ENCODE measurements at regions not wholly inside any gene's neighbourhood (a gene's known extent, or its start where the extent isn't known, plus 50 kb on each side); places are given as distances from the start of the nearest gene placed in this dataset.

DNA sequence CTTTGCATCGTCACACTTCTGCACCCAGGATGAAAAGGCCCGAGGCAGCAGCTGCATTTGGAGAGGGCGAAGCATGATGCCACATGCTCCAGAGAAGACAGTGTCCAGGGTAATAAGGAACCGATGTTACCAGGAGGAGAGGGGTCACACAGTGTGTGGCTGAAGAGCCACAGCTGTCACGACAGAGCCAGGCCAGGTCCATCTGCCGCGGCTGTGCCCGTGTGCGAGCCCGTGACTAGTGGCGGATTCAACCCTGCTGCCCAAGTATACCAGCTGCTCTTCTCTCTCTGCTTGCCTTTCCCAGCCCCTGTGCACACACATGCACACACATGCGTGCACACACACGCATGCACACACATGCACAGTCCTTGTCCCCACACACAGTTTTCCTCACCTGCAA lies 1432.5 kb downstream of the BRD1 start:
- TF ChIP-seq POLR2A (IDR thresholded peaks at IDR 0.05), result no peak
- TF ChIP-seq, protein P1, sequence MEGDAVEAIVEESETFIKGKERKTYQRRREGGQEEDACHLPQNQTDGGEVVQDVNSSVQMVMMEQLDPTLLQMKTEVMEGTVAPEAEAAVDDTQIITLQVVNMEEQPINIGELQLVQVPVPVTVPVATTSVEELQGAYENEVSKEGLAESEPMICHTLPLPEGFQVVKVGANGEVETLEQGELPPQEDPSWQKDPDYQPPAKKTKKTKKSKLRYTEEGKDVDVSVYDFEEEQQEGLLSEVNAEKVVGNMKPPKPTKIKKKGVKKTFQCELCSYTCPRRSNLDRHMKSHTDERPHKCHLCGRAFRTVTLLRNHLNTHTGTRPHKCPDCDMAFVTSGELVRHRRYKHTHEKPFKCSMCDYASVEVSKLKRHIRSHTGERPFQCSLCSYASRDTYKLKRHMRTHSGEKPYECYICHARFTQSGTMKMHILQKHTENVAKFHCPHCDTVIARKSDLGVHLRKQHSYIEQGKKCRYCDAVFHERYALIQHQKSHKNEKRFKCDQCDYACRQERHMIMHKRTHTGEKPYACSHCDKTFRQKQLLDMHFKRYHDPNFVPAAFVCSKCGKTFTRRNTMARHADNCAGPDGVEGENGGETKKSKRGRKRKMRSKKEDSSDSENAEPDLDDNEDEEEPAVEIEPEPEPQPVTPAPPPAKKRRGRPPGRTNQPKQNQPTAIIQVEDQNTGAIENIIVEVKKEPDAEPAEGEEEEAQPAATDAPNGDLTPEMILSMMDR (IDR thresholded peaks at IDR 0.05), result no peak
- Histone ChIP-seq H3K27me3 (peaks cover 0 to 17% (median 4%) of the 10 kb centered on the region in 9 donors), H3K27ac (no peak overlapping the region), H3K4me1 (no peaks in the 10 kb centered on the region), H3K9me3 (no peaks in the 10 kb centered on the region), H3K36me3 (no peaks in the 10 kb centered on the region), H3K4me3 (no peak overlapping the region)
- intact Hi-C loops (cut with DNase I), result no loop called here
- 67 to 85% (median 82%) methylated on average over 13 of the region's 13 CpGs for WGBS, 4 donors
- DNase-seq, result no peak
- no peak for ATAC-seq

DNA sequence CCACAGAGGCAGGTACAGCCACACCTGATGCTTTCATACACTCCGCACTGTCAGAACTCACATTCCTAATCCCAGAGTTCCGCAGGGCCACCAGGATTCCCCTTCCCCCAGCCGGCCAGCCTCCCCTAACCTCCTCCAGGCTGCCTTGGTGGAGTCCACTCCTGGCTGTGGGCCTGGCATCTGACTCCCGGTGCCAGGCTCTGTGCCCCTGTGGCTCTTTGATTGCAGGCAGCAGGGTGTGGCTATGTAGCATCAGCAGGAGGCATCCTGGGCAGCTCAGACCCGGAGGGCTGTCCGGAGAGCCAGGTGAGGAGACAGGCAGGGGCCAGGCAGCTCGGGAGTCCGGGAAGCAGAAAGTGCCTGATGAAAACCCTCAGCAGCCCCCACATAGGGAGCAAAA lies 1432.9 kb downstream of the BRD1 start:
- TF ChIP-seq POLR2A (IDR thresholded peaks at IDR 0.05), result no peak
- TF ChIP-seq, protein P1 (IDR thresholded peaks at IDR 0.05), result no peak
- H3K27ac ChIP-seq, result no peak overlapping the region
- no peaks in the 10 kb centered on the region for H3K9me3 ChIP-seq
- no peak overlapping the region for H3K4me3 ChIP-seq
- H3K36me3 ChIP-seq, result no peaks in the 10 kb centered on the region
- H3K27me3 ChIP-seq, result peaks cover 0 to 17% (median 4%) of the 10 kb centered on the region in 9 donors
- ATAC-seq (no peak), DNase-seq (no peak)
- intact Hi-C loops (cut with DNase I), result no loop called here
- WGBS, 4 donors, result 63 to 72% (median 69%) methylated on average over 3 to 8 of the region's 8 CpGs
- no peaks in the 10 kb centered on the region for H3K4me1 ChIP-seq

DNA sequence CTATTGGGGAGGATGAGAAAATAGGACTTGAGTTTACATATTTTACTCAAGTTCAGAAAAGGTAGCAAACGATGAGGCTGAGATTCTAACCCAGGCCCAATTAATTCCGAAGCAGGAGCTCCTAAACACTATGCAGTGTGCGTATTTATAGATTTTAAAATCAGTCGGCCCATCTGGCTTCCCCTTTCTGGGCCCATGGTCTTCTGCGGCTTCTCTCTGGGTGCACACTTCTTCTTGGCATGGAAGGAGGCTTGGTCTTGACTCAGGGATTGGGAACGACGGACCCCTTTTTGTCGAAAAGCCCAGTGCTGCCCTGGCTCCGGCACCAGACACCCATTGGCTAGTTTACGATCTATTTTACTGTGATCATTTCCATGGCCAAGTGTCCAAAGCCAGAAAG lies 1433.8 kb downstream of the BRD1 start:
- Histone ChIP-seq H3K4me3 (no peak overlapping the region), H3K4me1 (no peaks in the 10 kb centered on the region), H3K27ac (no peak overlapping the region), H3K27me3 (peaks cover 0 to 17% (median 4%) of the 10 kb centered on the region in 9 donors), H3K36me3 (no peaks in the 10 kb centered on the region), H3K9me3 (no peaks in the 10 kb centered on the region)
- DNase-seq (no peak), ATAC-seq (no peak)
- intact Hi-C loops (cut with DNase I), result no loop called here
- TF ChIP-seq, protein P1 (IDR thresholded peaks at IDR 0.05), result no peak
- no peak for TF ChIP-seq POLR2A (IDR thresholded peaks at IDR 0.05)
- 83 to 92% (median 88%) methylated on average over 10 of the region's 10 CpGs for WGBS, 4 donors

DNA sequence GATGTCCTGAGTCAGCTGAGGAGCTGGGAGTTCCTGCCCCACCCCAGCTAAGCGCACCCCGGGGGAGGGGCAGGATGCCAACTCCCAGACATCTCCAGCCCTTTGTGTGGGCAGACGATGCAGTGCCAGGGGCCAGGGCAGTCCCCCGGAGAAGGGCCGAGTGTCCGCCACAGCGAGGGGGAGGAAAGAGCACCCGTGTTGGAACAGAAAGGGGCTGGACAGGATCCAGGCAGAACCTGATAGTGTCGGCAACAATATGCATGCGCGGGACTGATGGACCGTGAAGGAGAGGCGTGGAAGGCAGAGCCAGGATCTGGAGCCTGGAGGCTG lies 1434.7 kb downstream of the BRD1 start:
- no peaks in the 10 kb centered on the region for H3K4me1 ChIP-seq
- ATAC-seq (no peak), DNase-seq (no peak)
- intact Hi-C loops (cut with DNase I), result no loop called here
- H3K4me3 ChIP-seq, result no peak overlapping the region
- TF ChIP-seq, protein P1 (IDR thresholded peaks at IDR 0.05), result no peak
- H3K27ac ChIP-seq, result no peak overlapping the region
- H3K36me3 ChIP-seq, result no peaks in the 10 kb centered on the region
- 70 to 76% (median 73%) methylated on average over 8 to 13 of the region's 13 CpGs for WGBS, 4 donors
- peaks cover 0 to 14% (median 4%) of the 10 kb centered on the region in 9 donors for H3K27me3 ChIP-seq
- no peaks in the 10 kb centered on the region for H3K9me3 ChIP-seq

Measured in heart left ventricle (tissue), 16 donors.